ENCODE measurements at regions not wholly inside any gene's neighbourhood (a gene's known extent, or its start where the extent isn't known, plus 50 kb on each side); places are given as distances from the start of the nearest gene placed in this dataset.

DNA sequence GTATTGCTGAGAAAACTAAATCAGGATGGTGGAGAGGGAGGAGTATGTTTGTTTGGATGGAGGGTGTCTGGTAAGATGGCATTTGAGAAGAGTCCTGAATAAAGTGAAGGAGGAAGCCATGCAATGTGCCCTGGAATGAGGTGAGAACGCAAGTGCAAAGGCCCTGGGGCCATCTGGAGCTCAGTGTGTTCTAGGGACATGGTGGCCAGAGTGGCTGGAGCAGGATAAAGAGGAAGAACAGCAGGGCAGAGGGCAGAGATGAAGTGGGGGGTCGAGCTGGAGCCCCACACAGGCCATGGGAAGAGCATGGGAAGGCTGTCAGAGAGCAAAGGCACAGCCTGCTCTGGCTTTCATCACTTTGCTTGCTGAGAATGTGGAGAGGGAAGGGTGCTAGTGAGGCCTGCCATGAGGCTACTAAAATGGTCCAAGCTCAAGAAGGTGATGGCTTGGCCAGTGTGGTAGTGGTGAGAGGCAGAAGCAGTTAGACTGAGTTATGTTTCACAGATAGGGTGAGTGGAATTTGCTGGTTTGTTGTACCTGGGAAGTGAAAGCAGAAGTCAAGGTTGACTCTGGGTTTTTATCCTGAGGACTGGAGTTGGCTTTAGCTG lies 234.1 kb downstream of the FOXL1 start:
- DNase-seq (ENCODE audit: low spot score) = no peak
- in situ Hi-C loops (cut with HindIII; ENCODE audit: low sequenced_read_pairs) = no loop called here

DNA sequence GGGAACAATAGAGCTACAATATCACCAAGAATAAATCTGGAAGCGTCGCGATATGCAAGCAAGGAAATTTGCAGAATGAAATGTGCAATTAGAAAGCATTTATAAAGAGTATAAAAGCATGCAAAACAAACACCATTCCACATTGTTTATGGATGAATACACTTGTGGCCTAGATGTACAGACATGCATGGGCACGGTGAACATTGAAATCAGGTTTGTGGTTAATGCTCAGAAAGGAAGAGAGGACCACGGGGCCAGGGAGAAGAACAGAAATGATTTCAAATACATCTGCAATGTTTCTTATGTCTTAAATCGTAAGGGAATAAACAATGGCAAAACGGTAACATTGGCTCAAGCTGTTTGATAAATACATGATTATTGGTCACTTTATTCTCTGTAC lies 235.9 kb downstream of the FOXL1 start:
- in situ Hi-C loops (cut with HindIII; ENCODE audit: low sequenced_read_pairs) = no loop called here
- no peak for DNase-seq (ENCODE audit: low spot score)

DNA sequence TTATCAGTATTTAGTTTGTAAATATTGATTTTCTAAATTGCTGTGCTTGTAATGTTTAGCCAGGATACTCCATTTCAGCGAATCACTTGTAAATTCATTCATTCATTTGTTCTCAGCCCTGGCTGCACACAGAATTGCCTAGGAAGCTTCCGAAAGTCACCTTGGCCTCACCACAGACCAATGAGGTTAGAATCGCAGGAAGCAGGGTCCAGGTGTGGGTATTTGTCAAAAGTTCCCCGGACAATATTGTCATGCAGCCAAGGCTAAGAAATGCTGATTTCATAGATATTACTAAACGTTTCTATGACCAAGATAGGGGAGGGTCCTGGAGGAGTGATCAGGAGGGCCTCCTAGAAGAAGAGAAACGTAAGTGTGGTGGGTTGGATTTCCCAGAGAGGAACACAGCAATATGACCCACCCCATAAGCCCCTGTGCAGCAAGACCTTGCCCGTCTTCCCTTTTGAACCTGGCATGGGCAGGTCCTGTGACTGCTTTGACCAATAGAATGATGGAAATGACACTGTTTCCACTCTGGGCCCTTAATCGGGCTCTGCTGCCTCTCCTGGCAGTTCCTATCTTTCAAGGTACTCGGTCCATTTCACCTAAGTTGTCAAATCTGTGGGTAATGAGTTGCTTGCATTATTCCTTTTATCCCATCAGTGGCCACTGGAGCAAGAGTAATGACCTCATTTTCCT lies 238.7 kb downstream of the FOXL1 start:
- DNase-seq (ENCODE audit: low spot score) = no peak
- in situ Hi-C loops (cut with HindIII; ENCODE audit: low sequenced_read_pairs) = no loop called here

DNA sequence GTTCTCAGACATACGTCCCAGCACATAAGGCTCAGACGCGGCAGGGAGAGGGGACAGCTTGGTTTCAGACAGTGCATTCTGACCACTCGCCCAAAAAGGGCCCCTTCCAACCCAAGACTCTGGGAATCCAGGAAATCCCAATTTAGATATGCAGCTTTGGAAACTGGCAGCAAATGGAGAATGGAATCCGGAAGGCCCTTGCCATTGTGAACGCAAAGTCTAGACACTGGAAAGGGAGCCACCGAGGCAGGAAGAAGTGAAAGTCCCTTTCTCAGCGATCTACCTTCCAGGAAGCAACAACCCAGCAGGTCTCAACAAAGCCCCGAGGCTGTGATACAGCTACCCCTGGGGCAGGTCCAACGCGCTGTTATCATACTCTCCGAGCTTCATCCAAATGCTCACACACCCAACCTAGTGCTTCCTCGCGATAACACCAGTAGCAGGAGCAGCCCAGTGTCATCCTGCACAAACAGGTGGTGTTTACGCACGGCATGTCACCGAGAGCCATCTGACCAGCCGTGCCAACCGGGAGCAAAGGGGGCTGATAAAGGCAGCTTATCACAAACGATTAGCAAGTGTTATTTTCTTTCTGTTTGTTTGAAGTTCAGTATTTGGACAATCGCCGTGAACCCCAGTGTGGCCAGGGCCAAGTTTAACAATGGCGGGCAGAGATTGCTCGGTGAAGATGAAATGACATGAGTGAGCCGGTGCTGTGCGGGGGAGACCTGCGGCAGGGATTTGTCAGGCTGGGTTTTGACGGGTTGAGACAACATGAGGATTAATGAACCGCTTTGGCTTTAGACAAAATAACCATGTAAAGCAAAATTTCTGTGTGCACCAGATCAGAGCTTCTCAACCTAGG lies 240.6 kb downstream of the FOXL1 start:
- in situ Hi-C loops (cut with HindIII; ENCODE audit: low sequenced_read_pairs) = no loop called here
- no peak for DNase-seq (ENCODE audit: low spot score)

DNA sequence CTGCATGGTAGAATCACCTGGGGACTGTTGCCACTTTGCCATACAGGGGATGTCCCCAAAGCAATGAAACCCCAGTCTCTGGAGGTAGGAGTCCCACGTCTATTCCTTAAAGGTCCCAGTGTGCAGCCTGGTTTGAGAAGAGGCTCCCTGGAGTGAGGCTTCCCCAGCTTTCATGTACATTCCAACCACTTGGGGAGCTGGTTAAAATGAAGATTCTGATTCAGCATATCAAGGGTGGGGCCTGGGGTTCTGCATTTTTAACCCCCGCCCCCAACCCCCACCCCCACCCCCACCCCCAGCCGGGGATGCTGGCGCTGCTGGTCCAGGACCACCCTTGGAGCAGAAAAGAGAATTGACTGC lies 241.2 kb downstream of the FOXL1 start:
- in situ Hi-C loops (cut with HindIII; ENCODE audit: low sequenced_read_pairs) = no loop called here
- DNase-seq (ENCODE audit: low spot score) = no peak

DNA sequence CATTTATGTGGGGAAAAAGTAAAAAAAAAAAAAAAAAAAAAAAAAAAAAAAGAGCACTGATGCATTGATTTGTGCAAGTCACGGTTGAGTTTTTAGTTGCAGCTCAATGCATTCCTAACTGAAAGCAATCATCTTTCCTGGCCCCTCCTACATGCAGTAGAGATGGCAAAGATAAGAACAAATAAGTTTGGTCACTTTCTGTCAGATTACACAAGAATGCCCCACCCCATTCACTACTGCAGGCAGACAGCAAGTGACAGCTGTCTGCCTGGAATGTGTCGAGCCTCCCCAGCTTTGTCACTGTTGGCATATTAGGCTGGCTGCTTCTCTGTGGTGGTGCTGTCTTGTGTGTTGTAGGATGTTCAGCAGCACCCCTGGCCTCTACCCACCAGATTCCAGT lies 243.5 kb downstream of the FOXL1 start:
- DNase-seq (ENCODE audit: low spot score) = no peak
- in situ Hi-C loops (cut with HindIII; ENCODE audit: low sequenced_read_pairs) = no loop called here

DNA sequence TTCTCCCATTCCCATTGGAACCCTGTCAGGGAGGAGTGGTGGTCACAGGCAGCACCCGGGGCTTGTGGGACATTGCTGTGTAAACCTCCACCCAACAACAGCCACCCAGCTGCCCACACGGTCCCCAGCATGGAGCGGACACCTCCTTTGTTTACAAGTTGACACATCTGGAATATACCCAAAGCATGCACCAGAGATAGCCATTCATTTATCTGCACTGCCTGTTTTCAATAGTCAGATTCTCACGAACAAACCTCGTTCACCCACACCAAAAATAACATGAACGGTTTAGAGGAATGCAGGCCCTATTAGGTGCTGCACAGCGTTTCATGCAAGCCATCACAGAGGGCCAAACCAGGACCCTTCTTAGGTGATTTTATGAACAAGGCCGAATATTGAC lies 244.8 kb downstream of the FOXL1 start:
- in situ Hi-C loops (cut with HindIII; ENCODE audit: low sequenced_read_pairs) = no loop called here
- no peak for DNase-seq (ENCODE audit: low spot score)

DNA sequence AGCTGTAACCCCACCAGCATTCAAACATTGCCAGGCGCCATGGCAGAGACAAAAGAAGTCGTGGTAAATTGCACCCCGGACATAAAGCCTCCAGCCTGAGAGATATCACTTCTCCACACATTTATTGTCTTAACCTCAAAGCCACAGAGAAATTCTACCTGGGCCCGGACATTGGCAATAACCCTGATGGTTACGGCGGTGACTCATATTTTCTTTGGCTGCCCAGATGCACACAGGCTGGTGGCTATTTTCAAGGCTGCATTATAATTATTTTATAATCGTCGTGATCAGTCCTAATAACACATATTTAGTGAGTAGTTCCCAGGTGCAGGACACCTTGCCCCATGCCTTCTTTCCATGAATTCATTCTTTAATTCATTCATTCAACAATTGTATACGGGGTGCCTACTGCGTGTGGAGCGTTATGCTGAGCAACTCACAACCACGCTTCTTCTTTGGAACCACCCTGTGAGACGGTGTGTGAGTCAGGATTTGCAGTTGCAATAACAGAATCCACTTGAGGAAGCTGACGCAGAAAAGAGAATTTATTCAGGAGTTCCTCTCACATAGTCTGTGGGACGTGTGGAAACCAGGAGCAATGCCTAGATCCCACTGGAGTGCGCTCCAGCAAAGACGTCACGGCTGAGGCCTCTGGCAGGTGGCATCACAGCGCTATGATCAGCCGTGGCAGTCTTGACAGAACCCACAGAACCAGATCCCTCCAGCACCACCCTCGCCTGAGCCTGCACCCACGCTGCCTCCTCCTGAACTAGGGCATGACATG lies 245.7 kb downstream of the FOXL1 start:
- DNase-seq (ENCODE audit: low spot score) = no peak
- in situ Hi-C loops (cut with HindIII; ENCODE audit: low sequenced_read_pairs) = no loop called here

DNA sequence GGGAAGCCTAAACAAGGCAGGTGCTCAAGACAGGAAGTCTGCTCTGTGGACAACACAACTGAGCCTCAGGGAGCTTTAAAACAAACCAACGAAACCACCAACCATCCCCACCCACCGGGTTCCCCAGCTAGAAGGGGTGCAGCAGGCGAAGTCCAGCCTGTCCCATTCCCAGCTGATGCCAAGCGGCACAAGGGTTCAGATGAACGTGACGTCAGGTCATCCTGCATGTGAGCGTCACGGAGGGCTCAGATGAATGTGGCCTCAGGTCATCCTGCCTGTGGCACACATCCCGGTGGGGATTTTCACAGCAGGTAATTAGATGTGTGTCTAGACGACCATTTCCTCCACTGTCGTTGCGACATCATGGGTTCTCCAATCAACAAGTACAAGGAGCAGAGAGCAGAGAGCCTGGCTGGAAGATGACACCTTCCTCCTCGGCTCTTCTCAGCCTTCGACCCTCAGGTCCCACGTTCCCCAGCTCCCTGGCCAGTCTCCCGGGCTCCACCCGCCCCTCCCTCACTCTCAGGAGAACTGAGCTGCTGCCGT lies 246.5 kb downstream of the FOXL1 start:
- no peak for DNase-seq (ENCODE audit: low spot score)
- in situ Hi-C loops (cut with HindIII; ENCODE audit: low sequenced_read_pairs) = no loop called here

DNA sequence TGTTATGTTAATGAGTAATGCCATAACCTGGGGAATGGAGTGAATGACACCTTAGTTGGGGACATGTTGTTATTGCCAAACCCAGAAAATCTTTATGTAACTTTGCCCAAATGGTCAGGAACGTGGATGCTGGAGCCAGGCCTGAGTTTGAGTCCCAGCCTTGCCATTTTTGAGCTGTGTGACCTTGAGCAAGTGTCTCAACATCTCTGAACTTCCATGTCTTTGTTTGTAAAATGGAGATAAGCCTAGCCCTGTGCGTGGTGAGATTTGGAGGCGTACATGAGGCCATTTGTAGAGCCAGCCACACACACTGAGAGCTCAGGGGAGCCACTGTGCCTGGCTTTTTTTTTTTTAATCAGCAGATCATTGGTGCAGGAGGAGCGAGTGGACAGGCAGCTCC lies 247.3 kb downstream of the FOXL1 start:
- in situ Hi-C loops (cut with HindIII; ENCODE audit: low sequenced_read_pairs) = no loop called here

DNA sequence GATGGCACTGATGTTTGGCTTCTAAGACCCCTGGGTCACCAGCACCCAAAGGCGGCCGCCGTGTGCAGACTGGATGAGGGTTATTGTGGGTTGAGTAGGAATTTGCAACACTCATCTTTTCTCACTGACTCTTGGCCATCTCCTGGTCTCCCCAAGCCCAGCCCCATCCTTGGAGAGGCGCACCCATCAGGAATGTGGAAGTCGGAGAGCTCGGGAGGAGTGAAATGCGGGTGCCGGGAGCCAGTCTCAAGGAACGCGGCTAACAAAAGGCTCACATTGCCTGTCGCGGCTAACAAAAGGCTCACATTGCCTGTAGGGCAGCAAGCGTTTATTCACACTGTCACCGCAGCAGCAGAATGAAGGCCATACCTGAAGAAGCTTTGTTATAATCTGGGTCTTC lies 248.6 kb downstream of the FOXL1 start:
- in situ Hi-C loops (cut with HindIII; ENCODE audit: low sequenced_read_pairs) = no loop called here

More for the DNA sequence above, 247.3 kb downstream of the FOXL1 start:
- no peak for DNase-seq (ENCODE audit: low spot score)

DNA sequence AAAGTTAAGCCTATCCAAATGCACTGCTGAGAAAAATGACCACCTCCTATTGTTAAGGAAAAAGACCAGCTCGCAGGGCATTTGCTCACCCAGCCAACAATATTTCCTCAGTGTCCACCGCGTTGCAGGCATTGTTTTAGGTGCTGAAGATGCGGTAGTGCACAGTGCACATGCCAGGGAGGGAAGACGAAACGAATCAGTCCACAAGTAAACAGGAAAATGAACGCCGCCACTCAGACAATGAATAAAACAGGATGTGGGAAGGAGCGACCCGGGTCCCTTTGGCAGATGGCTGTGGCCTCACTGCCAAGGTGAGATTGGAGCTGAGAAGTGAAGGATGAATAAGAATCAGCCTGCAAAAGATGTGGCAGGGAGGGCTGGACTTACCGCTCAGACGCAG lies 249.2 kb downstream of the FOXL1 start:
- in situ Hi-C loops (cut with HindIII; ENCODE audit: low sequenced_read_pairs) = no loop called here
- DNase-seq (ENCODE audit: low spot score) = no peak

More for the DNA sequence above, 248.6 kb downstream of the FOXL1 start:
- no peak for DNase-seq (ENCODE audit: low spot score)

DNA sequence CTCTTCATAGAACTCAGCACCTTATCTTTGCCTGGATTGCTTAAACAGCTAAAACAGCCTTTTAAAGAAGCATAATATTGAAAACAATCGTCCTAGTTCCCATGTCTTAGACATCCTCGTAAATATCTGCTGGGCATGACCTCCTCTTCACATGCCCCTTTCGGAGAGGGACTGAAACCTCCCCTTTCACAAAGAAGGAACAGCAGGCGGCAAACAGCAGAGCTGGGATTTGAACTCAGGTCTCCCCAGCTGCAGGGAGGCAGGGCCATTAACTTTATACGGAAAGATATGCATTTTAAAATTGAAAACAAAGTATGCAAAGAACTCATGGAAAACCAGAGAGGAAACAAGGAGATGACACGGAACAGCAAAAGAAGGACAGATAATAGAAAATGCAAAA lies 249.9 kb downstream of the FOXL1 start:
- DNase-seq (ENCODE audit: low spot score) = no peak
- in situ Hi-C loops (cut with HindIII; ENCODE audit: low sequenced_read_pairs) = no loop called here

DNA sequence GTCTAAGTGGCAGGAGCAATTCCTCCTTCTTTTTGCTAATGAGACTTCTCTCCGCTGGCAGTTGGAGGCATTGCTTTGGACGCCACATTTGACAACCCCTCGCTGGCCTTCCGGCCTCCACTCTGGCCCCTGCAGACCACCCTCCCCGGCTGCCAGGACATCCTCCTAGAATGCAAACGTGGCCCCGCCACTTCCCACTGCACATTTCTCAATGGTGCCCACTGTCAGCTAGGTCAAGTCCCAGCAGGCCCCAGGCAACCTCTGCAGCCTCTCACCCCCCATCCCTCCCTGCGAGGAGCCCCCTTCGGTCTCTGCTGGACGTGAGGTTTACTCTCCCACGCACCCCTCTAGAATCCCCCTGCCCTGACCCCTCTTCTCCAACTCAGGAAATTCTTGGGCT lies 250.3 kb downstream of the FOXL1 start:
- in situ Hi-C loops (cut with HindIII; ENCODE audit: low sequenced_read_pairs) = no loop called here
- no peak for DNase-seq (ENCODE audit: low spot score)

DNA sequence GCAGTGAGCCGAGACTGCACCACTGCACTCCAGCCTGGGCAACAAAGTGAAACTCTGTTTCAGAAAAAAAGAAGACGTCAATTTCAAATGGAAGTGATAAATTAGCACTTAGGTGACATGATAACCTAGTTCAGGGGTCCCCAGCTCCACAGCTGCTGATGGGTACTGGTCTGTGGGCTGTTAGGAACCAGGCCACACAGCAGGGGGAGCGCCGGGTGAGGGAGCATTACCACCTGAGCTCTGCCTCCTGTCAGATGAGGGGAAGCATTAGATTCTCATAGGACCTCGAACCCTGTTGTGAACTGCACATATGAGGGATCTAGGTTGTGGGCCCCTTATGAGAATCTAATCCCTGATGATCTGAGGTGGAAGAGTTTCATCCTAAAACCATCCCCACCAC lies 253.0 kb downstream of the FOXL1 start:
- in situ Hi-C loops (cut with HindIII; ENCODE audit: low sequenced_read_pairs) = no loop called here
- DNase-seq (ENCODE audit: low spot score) = no peak

DNA sequence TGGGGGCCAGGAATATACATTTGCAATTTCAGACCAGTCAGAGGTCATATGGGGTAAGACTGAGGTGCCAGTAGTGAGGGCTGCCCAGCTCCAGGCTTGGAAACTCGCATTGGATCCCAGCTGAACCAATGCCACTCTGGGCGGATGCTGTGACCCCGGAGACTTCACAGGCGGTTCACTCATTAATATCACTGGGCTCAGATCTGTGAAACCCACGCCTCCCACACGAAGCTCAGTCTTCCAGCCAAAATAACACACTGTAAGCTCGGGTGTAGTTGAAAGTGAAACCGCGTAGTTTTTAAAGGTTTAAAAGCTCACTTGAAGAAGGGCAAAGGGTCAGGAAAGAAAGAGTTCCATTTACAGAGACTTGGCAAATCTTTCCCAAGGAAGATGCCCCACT lies 254.8 kb downstream of the FOXL1 start:
- no peak for DNase-seq (ENCODE audit: low spot score)
- in situ Hi-C loops (cut with HindIII; ENCODE audit: low sequenced_read_pairs) = no loop called here

DNA sequence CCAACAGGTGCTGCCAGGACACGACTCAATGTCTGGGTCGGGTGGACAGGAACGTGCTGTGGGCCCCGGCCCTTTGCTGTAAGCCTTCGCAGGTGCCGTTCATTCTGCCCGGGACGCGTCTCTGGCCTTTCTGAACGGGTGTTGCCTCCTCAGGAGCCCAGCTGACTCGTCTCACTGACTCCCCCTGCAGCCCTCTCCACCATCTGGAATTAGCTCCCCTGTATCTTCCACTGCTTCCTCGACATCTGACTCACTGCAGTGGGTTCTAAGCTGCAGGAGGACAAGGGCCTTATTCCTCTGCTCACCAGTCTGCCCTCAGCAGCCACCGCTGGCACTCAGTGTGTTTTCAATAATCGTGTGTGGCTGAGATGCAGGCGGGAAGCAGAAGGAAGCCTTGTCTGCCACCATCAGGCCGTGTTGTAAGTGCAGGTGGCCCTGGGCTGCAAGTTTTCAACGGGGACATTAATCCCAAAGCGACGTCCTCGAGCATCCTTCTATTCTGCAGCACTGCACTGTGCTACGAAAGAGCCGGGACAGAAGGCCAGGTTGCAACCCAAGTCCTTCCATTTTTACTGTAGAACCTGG lies 256.2 kb downstream of the FOXL1 start:
- in situ Hi-C loops (cut with HindIII; ENCODE audit: low sequenced_read_pairs) = no loop called here
- DNase-seq (ENCODE audit: low spot score) = peak; percentile 8

DNA sequence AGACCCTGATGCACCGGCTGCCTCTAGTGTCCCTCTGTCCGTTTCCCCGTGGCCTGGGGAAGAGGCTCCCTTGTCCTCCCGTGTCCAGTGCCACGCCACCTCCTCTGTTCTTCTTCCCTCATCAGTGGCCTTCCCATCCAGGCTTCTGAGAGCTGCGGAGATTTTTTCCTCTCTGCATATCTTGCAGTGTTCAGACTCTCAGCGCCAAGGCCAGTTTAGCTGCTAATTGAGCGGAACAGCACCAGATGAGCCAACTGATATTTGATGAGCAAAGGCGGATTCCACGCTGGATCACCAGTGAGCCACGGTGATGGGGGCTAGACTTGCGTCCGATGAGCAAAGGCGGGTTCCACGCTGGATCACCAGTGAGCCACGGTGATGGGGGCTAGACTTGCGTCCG lies 257.6 kb downstream of the FOXL1 start:
- in situ Hi-C loops (cut with HindIII; ENCODE audit: low sequenced_read_pairs) = no loop called here
- DNase-seq (ENCODE audit: low spot score) = no peak

DNA sequence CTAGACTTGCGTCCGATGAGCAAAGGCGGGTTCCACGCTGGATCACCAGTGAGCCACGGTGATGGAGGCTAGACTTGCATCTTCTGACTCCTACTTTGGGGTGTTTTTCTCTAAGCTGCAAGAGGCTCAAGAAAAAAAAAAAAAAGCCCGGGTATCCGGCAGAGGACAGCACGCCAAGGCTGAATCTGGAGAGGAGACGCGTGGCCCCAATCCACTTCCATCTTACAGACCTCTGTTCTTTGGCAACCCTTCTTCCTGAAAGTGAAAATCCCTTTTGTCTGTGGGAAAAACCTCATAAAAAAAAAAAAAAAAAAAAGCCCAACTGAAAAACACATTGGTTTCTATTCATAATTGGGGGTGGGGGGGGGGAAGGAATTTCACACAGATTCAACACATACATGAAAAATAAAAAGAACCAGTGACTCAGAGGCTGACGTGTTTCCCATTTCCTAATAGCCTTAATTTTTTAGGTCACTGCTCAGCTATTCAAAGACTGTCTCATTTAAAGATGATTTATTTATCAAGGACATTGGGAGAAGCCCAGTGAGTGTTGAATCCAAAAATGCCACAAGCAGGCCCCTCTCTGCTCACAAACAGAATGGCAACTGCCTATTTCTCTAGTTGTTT lies 258.3 kb downstream of the FOXL1 start:
- no peak for DNase-seq (ENCODE audit: low spot score)
- in situ Hi-C loops (cut with HindIII; ENCODE audit: low sequenced_read_pairs) = no loop called here

All from G401 (cell line).